Retinal pigment epithelial cell (primary cell): ENCODE measurements at regions not wholly inside any gene's neighbourhood (a gene's known extent, or its start where the extent isn't known, plus 50 kb on each side); places are given as distances from the start of the nearest gene placed in this dataset.

ENCODE experiments used
- DNase-seq: peaks from one replicate; pipeline ENCODE4 v3.0.0-alpha.2; 2010; ENCODE audit warnings: low read depth
- H3K4me3 ChIP-seq: 2 replicates; pipeline ENCODE4 v1.5.1; 2011; ENCODE audit warnings: mild to moderate bottlenecking, low read length, control low read depth, moderate library complexity
- TF ChIP-seq, protein P1 (sequence below): conservative IDR thresholded peaks from 2 replicates; pipeline ENCODE4 v1.5.1; 2011; ENCODE audit warnings: low read depth, low read length, control low read depth, inconsistent platforms

DNA sequence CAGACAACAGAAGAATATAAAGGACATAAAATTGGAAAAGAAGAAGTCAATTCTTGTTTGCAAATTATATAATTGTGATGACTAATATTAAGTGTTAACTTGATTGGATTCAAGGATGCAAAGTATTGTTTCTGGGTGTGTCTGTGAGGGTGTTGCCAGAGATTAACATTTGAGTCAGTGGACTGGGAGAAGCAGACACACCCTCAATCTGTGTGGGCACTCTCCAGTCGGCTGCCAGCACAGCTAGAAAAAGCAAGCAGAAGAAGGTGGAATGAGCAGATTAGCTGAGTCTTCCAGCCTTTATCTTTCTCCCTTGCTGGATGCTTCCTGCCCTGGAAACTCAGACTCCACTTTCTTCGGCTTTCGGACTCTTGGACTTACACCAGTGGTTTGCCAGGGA lies 51.7 kb downstream of the UBE2NL start:
- no peak for DNase-seq
- no peak overlapping the region for H3K4me3 ChIP-seq
- TF ChIP-seq, protein P1, sequence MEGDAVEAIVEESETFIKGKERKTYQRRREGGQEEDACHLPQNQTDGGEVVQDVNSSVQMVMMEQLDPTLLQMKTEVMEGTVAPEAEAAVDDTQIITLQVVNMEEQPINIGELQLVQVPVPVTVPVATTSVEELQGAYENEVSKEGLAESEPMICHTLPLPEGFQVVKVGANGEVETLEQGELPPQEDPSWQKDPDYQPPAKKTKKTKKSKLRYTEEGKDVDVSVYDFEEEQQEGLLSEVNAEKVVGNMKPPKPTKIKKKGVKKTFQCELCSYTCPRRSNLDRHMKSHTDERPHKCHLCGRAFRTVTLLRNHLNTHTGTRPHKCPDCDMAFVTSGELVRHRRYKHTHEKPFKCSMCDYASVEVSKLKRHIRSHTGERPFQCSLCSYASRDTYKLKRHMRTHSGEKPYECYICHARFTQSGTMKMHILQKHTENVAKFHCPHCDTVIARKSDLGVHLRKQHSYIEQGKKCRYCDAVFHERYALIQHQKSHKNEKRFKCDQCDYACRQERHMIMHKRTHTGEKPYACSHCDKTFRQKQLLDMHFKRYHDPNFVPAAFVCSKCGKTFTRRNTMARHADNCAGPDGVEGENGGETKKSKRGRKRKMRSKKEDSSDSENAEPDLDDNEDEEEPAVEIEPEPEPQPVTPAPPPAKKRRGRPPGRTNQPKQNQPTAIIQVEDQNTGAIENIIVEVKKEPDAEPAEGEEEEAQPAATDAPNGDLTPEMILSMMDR: no peak

DNA sequence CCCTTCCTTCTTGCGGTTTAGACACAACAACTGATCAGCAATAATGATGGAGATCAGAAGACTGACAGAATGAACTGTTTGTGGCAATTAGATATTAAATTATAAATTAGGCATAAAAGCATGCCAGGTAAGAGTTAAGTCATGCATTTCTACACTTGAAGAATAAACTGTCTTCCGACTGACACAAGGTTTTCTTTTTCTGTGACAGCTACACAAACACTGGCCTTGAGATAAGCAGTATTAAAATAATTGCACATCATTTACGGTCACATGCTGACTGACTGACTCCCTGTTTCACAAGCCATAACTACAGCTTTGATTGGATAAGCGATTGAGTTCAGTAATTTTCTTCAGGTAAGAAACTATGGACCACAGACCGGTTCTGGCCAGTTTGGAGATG lies 56.2 kb downstream of the UBE2NL start:
- TF ChIP-seq, protein P1: no peak
- no peak for DNase-seq
- no peak overlapping the region for H3K4me3 ChIP-seq

DNA sequence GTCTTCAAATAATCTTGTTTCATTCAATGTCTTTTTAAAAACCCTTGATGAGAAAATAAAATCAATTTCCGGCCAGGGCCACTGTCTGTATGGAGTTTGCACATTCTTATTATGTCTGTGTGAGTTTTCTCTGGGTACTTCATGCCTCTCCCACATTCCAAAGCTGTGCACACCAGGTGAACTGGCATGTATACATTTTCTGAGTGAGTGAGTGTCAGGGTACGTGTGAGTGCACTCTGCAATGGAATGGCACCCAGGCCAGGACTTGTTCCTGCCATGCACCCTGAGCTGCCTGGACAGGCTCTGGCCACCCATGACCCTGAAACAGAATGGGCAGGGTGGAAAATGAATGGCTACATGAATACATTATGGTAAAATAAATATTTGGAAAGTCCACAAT lies 61.3 kb downstream of the UBE2NL start:
- TF ChIP-seq, protein P1: no peak
- DNase-seq: no peak
- no peak overlapping the region for H3K4me3 ChIP-seq

DNA sequence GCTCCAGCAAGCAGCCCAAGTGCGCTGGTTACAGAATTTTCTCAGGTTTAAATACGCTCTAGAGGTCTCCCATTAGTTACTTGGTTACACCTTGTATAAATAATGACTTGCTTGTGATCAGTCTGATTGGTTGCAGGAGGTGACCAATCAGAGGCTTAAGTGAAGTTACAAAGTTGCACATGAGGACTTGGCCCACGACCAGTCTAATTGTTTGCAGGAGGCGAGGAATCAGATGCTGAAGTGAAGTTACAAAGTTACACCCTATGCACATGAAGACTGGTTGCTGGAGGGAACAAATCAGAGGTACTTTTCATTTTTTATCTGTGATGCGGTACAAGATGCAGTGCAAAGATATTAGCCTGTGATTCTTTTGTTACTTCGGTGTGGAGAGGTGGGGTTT lies 80.7 kb downstream of the UBE2NL start:
- no peak overlapping the region for H3K4me3 ChIP-seq
- DNase-seq: no peak
- TF ChIP-seq, protein P1: no peak

DNA sequence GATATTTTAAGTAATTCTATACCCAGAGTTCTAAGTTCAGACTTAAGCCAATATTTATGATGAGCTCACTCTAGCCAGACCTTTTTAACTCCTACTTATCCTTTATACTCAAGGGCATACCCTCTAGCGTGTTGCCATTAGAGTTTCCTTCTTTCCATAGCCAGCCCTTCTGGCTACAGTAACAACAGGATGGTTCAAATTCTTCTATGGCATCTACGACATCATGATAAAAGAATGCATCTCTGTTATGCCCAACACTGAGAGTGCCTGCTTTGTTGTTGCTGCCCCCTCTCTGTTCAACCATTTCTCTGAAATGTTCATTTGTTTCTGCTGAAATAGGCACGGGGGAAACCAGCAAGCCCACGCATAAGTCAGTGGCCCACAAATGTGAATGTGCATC lies 104.5 kb downstream of the UBE2NL start:
- no peak for DNase-seq
- no peak overlapping the region for H3K4me3 ChIP-seq
- TF ChIP-seq, protein P1: no peak

DNA sequence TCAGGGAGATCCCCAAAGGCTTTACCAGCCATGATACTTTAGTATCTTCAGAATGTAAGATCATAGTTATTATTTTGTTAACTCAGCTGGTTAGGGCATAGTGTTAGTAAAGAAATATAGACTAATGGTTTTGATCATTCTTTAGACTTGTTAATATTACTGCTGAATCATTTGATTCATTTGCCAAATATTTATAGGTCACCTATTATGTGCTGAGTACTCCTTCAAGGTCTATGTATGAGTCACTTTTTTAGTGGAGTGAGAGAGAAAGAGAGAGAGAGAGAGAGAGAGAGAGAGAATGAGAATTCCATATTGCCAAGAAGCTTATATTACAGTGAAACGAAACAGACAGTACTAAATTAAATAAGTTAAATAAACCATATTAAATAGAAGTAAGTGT lies 110.3 kb downstream of the UBE2NL start:
- TF ChIP-seq, protein P1: no peak
- no peak for DNase-seq
- H3K4me3 ChIP-seq: no peak overlapping the region

DNA sequence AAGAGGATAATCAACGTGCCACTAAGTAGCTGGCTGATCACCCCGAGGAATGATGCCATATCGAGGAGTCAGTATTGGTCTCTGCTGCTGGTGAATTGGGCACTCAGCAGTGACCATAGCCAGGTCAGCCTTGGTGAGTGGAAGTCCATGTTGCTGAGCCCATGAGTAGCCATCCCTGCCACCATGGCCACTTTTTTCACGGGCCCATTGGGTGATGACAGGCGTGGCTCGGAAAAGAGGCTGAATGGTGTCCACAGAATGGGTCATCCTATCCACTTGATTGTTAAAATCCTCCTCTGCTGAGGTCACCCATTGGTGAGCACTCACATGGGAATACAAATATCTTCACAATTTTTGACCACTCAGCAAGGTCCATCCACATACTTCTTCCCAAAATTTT lies 114.4 kb downstream of the UBE2NL start:
- TF ChIP-seq, protein P1: no peak
- H3K4me3 ChIP-seq: no peak overlapping the region

More for the DNA sequence above, 114.4 kb downstream of the UBE2NL start:
- DNase-seq: no peak
